ENCODE measurements at regions not wholly inside any gene's neighbourhood (a gene's known extent, or its start where the extent isn't known, plus 50 kb on each side); places are given as distances from the start of the nearest gene placed in this dataset.

- Mint-ChIP-seq H3K27ac (no peak overlapping the region), H3K9me3 (peaks cover 6% of the 10 kb centered on the region), H3K36me3 (ENCODE audit: low read depth) (no peaks in the 10 kb centered on the region), H3K4me3 (no peak overlapping the region), H3K27me3 (no peaks in the 10 kb centered on the region), H3K4me1 (no peaks in the 10 kb centered on the region)
- DNase-seq = no peak
- no peak for ATAC-seq
Measured at GRCh38 chr5:155316070-155316714, 302.6 kb downstream of the KIF4B start.

GRCh38 chr5:155332618-155333017 is 319.1 kb downstream of the KIF4B start:
- Mint-ChIP-seq H3K4me3 (no peak overlapping the region), H3K27me3 (peaks cover 2% of the 10 kb centered on the region), H3K36me3 (ENCODE audit: low read depth) (no peaks in the 10 kb centered on the region), H3K9me3 (no peaks in the 10 kb centered on the region), H3K4me1 (no peaks in the 10 kb centered on the region), H3K27ac (no peak overlapping the region)
- no peak for DNase-seq
- no peak for ATAC-seq

- no peaks in the 10 kb centered on the region for H3K36me3 Mint-ChIP-seq (ENCODE audit: low read depth)
- H3K4me1 Mint-ChIP-seq = no peaks in the 10 kb centered on the region
- no peaks in the 10 kb centered on the region for H3K27me3 Mint-ChIP-seq
- H3K9me3 Mint-ChIP-seq = peaks cover 5% of the 10 kb centered on the region
- H3K4me3 Mint-ChIP-seq = no peak overlapping the region
- H3K27ac Mint-ChIP-seq = no peak overlapping the region
- no peak for ATAC-seq
- DNase-seq = no peak
Measured at GRCh38 chr5:155342956-155343355, 329.4 kb downstream of the KIF4B start.

GRCh38 chr5:155343468-155343867 is 329.9 kb downstream of the KIF4B start:
- no peaks in the 10 kb centered on the region for H3K36me3 Mint-ChIP-seq (ENCODE audit: low read depth)
- no peak overlapping the region for H3K4me3 Mint-ChIP-seq
- no peak overlapping the region for H3K27ac Mint-ChIP-seq
- ATAC-seq (no peak), DNase-seq (no peak)
- H3K9me3 Mint-ChIP-seq = peaks cover 5% of the 10 kb centered on the region
- no peaks in the 10 kb centered on the region for H3K4me1 Mint-ChIP-seq
- H3K27me3 Mint-ChIP-seq = no peaks in the 10 kb centered on the region

GRCh38 chr5:155353231-155353630 is 339.7 kb downstream of the KIF4B start:
- H3K27me3 Mint-ChIP-seq = no peaks in the 10 kb centered on the region
- H3K9me3 Mint-ChIP-seq = peaks cover 25% of the 10 kb centered on the region
- ATAC-seq = no peak
- H3K36me3 Mint-ChIP-seq (ENCODE audit: low read depth) = no peaks in the 10 kb centered on the region
- DNase-seq = no peak
- no peak overlapping the region for H3K4me3 Mint-ChIP-seq
- no peak overlapping the region for H3K27ac Mint-ChIP-seq
- no peaks in the 10 kb centered on the region for H3K4me1 Mint-ChIP-seq

- Mint-ChIP-seq H3K9me3 (no peaks in the 10 kb centered on the region), H3K4me3 (no peak overlapping the region), H3K36me3 (ENCODE audit: low read depth) (no peaks in the 10 kb centered on the region), H3K27ac (no peak overlapping the region), H3K27me3 (no peaks in the 10 kb centered on the region), H3K4me1 (no peaks in the 10 kb centered on the region)
- no peak for DNase-seq
- ATAC-seq = no peak
Measured at GRCh38 chr5:155366096-155366495, 352.5 kb downstream of the KIF4B start.

- Mint-ChIP-seq H3K27me3 (no peaks in the 10 kb centered on the region), H3K36me3 (ENCODE audit: low read depth) (no peaks in the 10 kb centered on the region), H3K9me3 (peaks cover 4% of the 10 kb centered on the region), H3K27ac (no peak overlapping the region), H3K4me1 (no peaks in the 10 kb centered on the region), H3K4me3 (no peak overlapping the region)
- ATAC-seq (no peak), DNase-seq (no peak)
Measured at GRCh38 chr5:155367841-155368240, 354.3 kb downstream of the KIF4B start.

- DNase-seq (no peak), ATAC-seq (no peak)
- no peaks in the 10 kb centered on the region for H3K27me3 Mint-ChIP-seq
- H3K36me3 Mint-ChIP-seq (ENCODE audit: low read depth) = no peaks in the 10 kb centered on the region
- H3K4me3 Mint-ChIP-seq = no peak overlapping the region
- H3K9me3 Mint-ChIP-seq = peaks cover 4% of the 10 kb centered on the region
- no peak overlapping the region for H3K27ac Mint-ChIP-seq
- H3K4me1 Mint-ChIP-seq = no peaks in the 10 kb centered on the region
Measured at GRCh38 chr5:155368490-155368889, 354.9 kb downstream of the KIF4B start.

- DNase-seq (no peak), ATAC-seq (no peak)
- Mint-ChIP-seq H3K4me1 (no peaks in the 10 kb centered on the region), H3K9me3 (no peaks in the 10 kb centered on the region), H3K36me3 (ENCODE audit: low read depth) (no peaks in the 10 kb centered on the region), H3K27ac (no peak overlapping the region), H3K27me3 (no peaks in the 10 kb centered on the region), H3K4me3 (no peak overlapping the region)
Measured at GRCh38 chr5:155380480-155380879, 366.9 kb downstream of the KIF4B start.

- Mint-ChIP-seq H3K27ac (no peak overlapping the region), H3K9me3 (no peaks in the 10 kb centered on the region), H3K4me3 (no peak overlapping the region), H3K36me3 (ENCODE audit: low read depth) (no peaks in the 10 kb centered on the region), H3K4me1 (no peaks in the 10 kb centered on the region), H3K27me3 (no peaks in the 10 kb centered on the region)
- ATAC-seq (no peak), DNase-seq (no peak)
Measured at GRCh38 chr5:155381654-155382053, 368.1 kb downstream of the KIF4B start.

- Mint-ChIP-seq H3K4me1 (no peaks in the 10 kb centered on the region), H3K27me3 (no peaks in the 10 kb centered on the region), H3K27ac (no peak overlapping the region), H3K36me3 (ENCODE audit: low read depth) (no peaks in the 10 kb centered on the region), H3K9me3 (no peaks in the 10 kb centered on the region), H3K4me3 (no peak overlapping the region)
- DNase-seq (no peak), ATAC-seq (no peak)
Measured at GRCh38 chr5:155389498-155389897, 375.9 kb downstream of the KIF4B start.

- H3K27ac Mint-ChIP-seq = no peak overlapping the region
- H3K4me1 Mint-ChIP-seq = no peaks in the 10 kb centered on the region
- no peak for DNase-seq
- H3K36me3 Mint-ChIP-seq (ENCODE audit: low read depth) = no peaks in the 10 kb centered on the region
- ATAC-seq = no peak
- H3K27me3 Mint-ChIP-seq = no peaks in the 10 kb centered on the region
- no peaks in the 10 kb centered on the region for H3K9me3 Mint-ChIP-seq
- H3K4me3 Mint-ChIP-seq = no peak overlapping the region
Measured at GRCh38 chr5:155394727-155395126, 381.2 kb downstream of the KIF4B start.

GRCh38 chr5:155402927-155403640 is 389.5 kb downstream of the KIF4B start:
- no peak overlapping the region for H3K4me3 Mint-ChIP-seq
- no peaks in the 10 kb centered on the region for H3K36me3 Mint-ChIP-seq (ENCODE audit: low read depth)
- DNase-seq (no peak), ATAC-seq (no peak)
- H3K4me1 Mint-ChIP-seq = no peaks in the 10 kb centered on the region
- H3K27me3 Mint-ChIP-seq = no peaks in the 10 kb centered on the region
- H3K27ac Mint-ChIP-seq = no peak overlapping the region
- H3K9me3 Mint-ChIP-seq = peaks cover 29% of the 10 kb centered on the region

GRCh38 chr5:155406815-155407214 is 393.3 kb downstream of the KIF4B start:
- H3K27me3 Mint-ChIP-seq = no peaks in the 10 kb centered on the region
- no peak overlapping the region for H3K4me3 Mint-ChIP-seq
- peaks cover 29% of the 10 kb centered on the region for H3K9me3 Mint-ChIP-seq
- no peak for DNase-seq
- no peaks in the 10 kb centered on the region for H3K36me3 Mint-ChIP-seq (ENCODE audit: low read depth)
- ATAC-seq = no peak
- H3K27ac Mint-ChIP-seq = no peak overlapping the region
- H3K4me1 Mint-ChIP-seq = no peaks in the 10 kb centered on the region

- no peaks in the 10 kb centered on the region for H3K27me3 Mint-ChIP-seq
- H3K27ac Mint-ChIP-seq = no peak overlapping the region
- H3K4me1 Mint-ChIP-seq = no peaks in the 10 kb centered on the region
- DNase-seq (no peak), ATAC-seq (no peak)
- H3K4me3 Mint-ChIP-seq = no peak overlapping the region
- peaks cover 34% of the 10 kb centered on the region for H3K9me3 Mint-ChIP-seq
- no peaks in the 10 kb centered on the region for H3K36me3 Mint-ChIP-seq (ENCODE audit: low read depth)
Measured at GRCh38 chr5:155408465-155408864, 394.9 kb downstream of the KIF4B start.
